Adrenal gland (tissue), 9 donors: ENCODE measurements at regions not wholly inside any gene's neighbourhood (a gene's known extent, or its start where the extent isn't known, plus 50 kb on each side); places are given as distances from the start of the nearest gene placed in this dataset.
"Not testable (repeated sequence)": the region's sequence is repeated elsewhere in the genome, so short reads cannot be mapped to it uniquely, and the experiment has no call there.

ENCODE experiments used
- DNase-seq, 7 donors: peaks; one replicate each; pipeline ENCODE4 v3.0.0-alpha.2; 2019 to 2020
- H3K27ac ChIP-seq, 5 donors: fragments of 200-600 bp; sonication (generic) in 4 of 5; 1 replicate in 3 of 5; 2 replicates in 2 of 5; pipeline versions ENCODE4 v1.5.1 to v1.8.0; 2016 to 2020; ENCODE audit warnings: mild to moderate bottlenecking in 1 of 5
- H3K27me3 ChIP-seq: fragments of 200-600 bp; 2 replicates; pipeline ENCODE4 v1.8.0; 2021
- H3K36me3 ChIP-seq, 2 donors: fragments of 200-600 bp; replicated peaks in 1 of 2; 1 replicate in 1 of 2; 2 replicates in 1 of 2; pipeline versions ENCODE4 v1.5.1 to v1.8.0; 2018 to 2022
- H3K4me1 ChIP-seq, 2 donors: fragments of 200-600 bp; replicated peaks in 1 of 2; 1 replicate in 1 of 2; 2 replicates in 1 of 2; pipeline versions ENCODE4 v1.5.1 to v1.8.0; 2018 to 2021
- H3K4me3 ChIP-seq, 4 donors: fragments of 200-600 bp; sonication (generic) in 3 of 4; one replicate each; pipeline ENCODE4 v1.5.1; 2016 to 2018
- H3K9me3 ChIP-seq, 3 donors: fragments of 200-600 bp; sonication (generic) in 1 of 3; replicated peaks in 1 of 3; 1 replicate in 2 of 3; 2 replicates in 1 of 3; pipeline versions ENCODE4 v1.5.1 to v1.8.0; 2016 to 2021
- POLR2A ChIP-seq, 2 donors: fragments of 450-650 bp; IDR thresholded peaks; one replicate each; pipeline ENCODE4 v1.6.1; 2017; ENCODE audit warnings: antibody characterized with exemption in 2 of 2, mild to moderate bottlenecking in 2 of 2, moderate library complexity in 1 of 2
- WGBS, 4 donors: extraction: QIAGEN DNeasy Blood & Tissue Kit in 2 of 4; methylation state at CpG; one replicate each; pipeline versions ENCODE4 v1.1.5 to v1.1.7; 2013 to 2017; 5-methylcytosine and 5-hydroxymethylcytosine counted together
- intact Hi-C, 2 donors: fragments of 100-400 bp; cut with DNase I; formaldehyde crosslinking; loops; one replicate each; pipeline versions ENCODE4 v1.14.1 to v1.15.0; 2022 to 2023
- TF ChIP-seq, protein P1 (sequence below), 6 experiments: fragments of 450-650 bp in 4 of 6; fragments of 200-600 bp in 2 of 6; sonication (generic) in 1 of 6; IDR thresholded peaks; 1 replicate in 5 of 6; 2 replicates in 1 of 6; pipeline versions ENCODE4 v1.5.1 to v1.8.0; 2016 to 2021; ENCODE audit warnings: antibody characterized with exemption in 6 of 6, mild to moderate bottlenecking in 2 of 6, moderate library complexity in 1 of 6
- donor health status: healthy with polysubstance abuse.
- donor health status: Bipolar disorder and iron deficiency.
- donor health status: DM: yes; HTN: yes; CAD: no.
- donor health status: DM: no; HTN: no; CAD: no.
- donor health status: DM: no; HTN: no; CAD: no.

GRCh38 chr3:20250314-20250713 lies 64.3 kb upstream of the SGO1 start:
- 91 to 100% (median 95%) methylated on average over 3 of the region's 3 CpGs; no CpG with 5 or more reads in 1 of the 4 donors for WGBS, 4 donors
- intact Hi-C loops: no loop called here

GRCh38 chr3:20246662-20247061 lies 60.7 kb upstream of the SGO1 start:
- Histone ChIP-seq H3K9me3 (no peaks in the 10 kb centered on the region), H3K4me3 (no peak overlapping the region), H3K27me3 (no peaks in the 10 kb centered on the region), H3K4me1 (no peaks in the 10 kb centered on the region), H3K36me3 (no peaks in the 10 kb centered on the region), H3K27ac (no peak overlapping the region)
- no peak for DNase-seq
- no peak for TF ChIP-seq POLR2A (IDR thresholded peaks at IDR 0.05)
- TF ChIP-seq, protein P1, sequence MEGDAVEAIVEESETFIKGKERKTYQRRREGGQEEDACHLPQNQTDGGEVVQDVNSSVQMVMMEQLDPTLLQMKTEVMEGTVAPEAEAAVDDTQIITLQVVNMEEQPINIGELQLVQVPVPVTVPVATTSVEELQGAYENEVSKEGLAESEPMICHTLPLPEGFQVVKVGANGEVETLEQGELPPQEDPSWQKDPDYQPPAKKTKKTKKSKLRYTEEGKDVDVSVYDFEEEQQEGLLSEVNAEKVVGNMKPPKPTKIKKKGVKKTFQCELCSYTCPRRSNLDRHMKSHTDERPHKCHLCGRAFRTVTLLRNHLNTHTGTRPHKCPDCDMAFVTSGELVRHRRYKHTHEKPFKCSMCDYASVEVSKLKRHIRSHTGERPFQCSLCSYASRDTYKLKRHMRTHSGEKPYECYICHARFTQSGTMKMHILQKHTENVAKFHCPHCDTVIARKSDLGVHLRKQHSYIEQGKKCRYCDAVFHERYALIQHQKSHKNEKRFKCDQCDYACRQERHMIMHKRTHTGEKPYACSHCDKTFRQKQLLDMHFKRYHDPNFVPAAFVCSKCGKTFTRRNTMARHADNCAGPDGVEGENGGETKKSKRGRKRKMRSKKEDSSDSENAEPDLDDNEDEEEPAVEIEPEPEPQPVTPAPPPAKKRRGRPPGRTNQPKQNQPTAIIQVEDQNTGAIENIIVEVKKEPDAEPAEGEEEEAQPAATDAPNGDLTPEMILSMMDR (IDR thresholded peaks at IDR 0.05): no peak
- 73 to 90% (median 75%) methylated on average over 1 of the region's 1 CpG for WGBS, 4 donors
- intact Hi-C loops: no loop called here

More at GRCh38 chr3:20250314-20250713, 64.3 kb upstream of the SGO1 start:
- H3K27ac ChIP-seq: no peak overlapping the region
- DNase-seq: no peak
- H3K36me3 ChIP-seq: no peaks in the 10 kb centered on the region
- TF ChIP-seq, protein P1 (IDR thresholded peaks at IDR 0.05): no peak
- no peak for TF ChIP-seq POLR2A (IDR thresholded peaks at IDR 0.05)
- H3K4me1 ChIP-seq: no peaks in the 10 kb centered on the region
- no peaks in the 10 kb centered on the region for H3K27me3 ChIP-seq
- H3K9me3 ChIP-seq: no peaks in the 10 kb centered on the region
- H3K4me3 ChIP-seq: no peak overlapping the region

- DNase-seq: no peak
- intact Hi-C loops: no loop called here
- Histone ChIP-seq H3K9me3 (no peaks in the 10 kb centered on the region), H3K36me3 (no peaks in the 10 kb centered on the region), H3K27ac (no peak overlapping the region), H3K4me3 (no peak overlapping the region), H3K4me1 (no peaks in the 10 kb centered on the region), H3K27me3 (no peaks in the 10 kb centered on the region)
- TF ChIP-seq, protein P1 (IDR thresholded peaks at IDR 0.05): no peak
- WGBS, 4 donors: 82 to 88% (median 86%) methylated on average over 3 of the region's 3 CpGs
Observed at GRCh38 chr3:20245781-20246180, 59.8 kb upstream of the SGO1 start.

DNA sequence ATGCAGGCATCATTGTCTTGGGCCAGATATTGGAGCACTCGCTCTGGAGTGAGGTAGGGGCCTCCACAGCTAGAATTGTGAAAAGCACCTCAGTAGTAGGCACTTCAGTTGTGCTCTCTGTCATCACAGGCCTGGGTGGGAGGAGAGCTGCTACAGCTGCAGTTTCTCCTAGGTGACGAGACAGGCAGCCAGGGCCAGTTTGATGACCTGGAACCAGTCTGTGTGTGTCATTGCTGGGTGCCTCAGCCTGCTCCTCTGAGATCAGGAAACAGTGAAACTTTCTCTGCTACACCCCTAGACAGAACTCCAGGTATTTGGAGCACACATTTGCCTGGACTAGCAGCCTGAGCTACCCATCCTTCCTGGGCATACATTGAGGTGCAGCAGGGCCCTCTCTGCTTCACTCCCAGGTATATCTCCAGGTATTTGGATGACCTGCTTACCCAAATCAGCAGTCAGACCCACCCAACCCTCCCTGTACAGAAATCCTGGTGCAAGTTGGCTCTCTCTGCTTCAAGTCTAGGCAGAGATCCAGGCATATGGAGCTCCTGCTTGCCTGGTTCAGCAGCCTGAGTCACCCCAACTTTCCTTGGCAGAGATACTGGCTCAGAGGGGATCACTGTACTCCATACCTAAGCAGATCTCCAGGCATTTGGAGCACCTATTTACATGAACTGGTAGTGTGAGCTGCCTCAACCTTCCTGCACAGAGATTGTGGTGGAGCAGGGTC lies 54.3 kb upstream of the SGO1 start:
- intact Hi-C loops: no loop called here
- no peak overlapping the region for H3K27ac ChIP-seq
- H3K4me1 ChIP-seq: no peaks in the 10 kb centered on the region
- no peak for TF ChIP-seq POLR2A (IDR thresholded peaks at IDR 0.05)
- TF ChIP-seq, protein P1 (IDR thresholded peaks at IDR 0.05): no peak
- H3K9me3 ChIP-seq: no peaks in the 10 kb centered on the region
- no peak for DNase-seq
- H3K4me3 ChIP-seq: no peak overlapping the region
- no peaks in the 10 kb centered on the region for H3K27me3 ChIP-seq
- H3K36me3 ChIP-seq: no peaks in the 10 kb centered on the region
- WGBS, 4 donors: 82 to 94% methylated on average over 2 of the region's 2 CpGs; no CpG with 5 or more reads in 2 of the 4 donors

DNA sequence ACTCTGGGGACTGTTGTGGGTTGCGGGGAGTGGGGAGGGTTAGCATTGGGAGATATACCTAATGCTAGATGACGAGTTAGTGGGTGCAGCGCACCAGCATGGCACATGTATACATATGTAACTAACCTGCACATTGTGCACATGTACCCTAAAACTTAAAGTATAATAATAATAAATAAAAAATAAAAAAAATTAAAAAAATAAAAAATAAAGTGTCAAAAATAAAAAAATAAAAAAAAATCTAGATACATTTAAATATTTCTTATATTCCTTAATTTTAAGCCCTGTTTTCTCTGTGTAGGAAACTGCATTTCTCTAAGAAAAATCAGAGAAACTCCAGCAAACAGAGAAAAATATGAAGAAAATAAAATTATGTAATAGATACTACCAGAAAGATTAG lies 52.2 kb upstream of the SGO1 start:
- intact Hi-C loops, H3K9me3 ChIP-seq, H3K27ac ChIP-seq: not testable (repeated sequence)

More for the DNA sequence above, 52.2 kb upstream of the SGO1 start:
- not testable (repeated sequence) for H3K27me3 ChIP-seq, H3K36me3 ChIP-seq, H3K4me3 ChIP-seq, DNase-seq, H3K4me1 ChIP-seq
- WGBS, 4 donors: 82 to 100% (median 95%) methylated on average over 3 of the region's 3 CpGs
